Left kidney (tissue), 1 donor: ENCODE measurements at regions not wholly inside any gene's neighbourhood (a gene's known extent, or its start where the extent isn't known, plus 50 kb on each side); places are given as distances from the start of the nearest gene placed in this dataset.
"Not testable (repeated sequence)": the region's sequence is repeated elsewhere in the genome, so short reads cannot be mapped to it uniquely, and the experiment has no call there.

Experiments
- DNase-seq: peaks from one replicate; pipeline ENCODE4 v3.0.0-alpha.2; 2013

- DNase-seq, result not testable (repeated sequence)
These were observed 150.2 kb downstream of the SEC14L1 start for GRCh38 chr17:77290759-77291558.

- no peak for DNase-seq
These were observed 151.0 kb downstream of the SEC14L1 start for GRCh38 chr17:77291591-77292386.

GRCh38 chr17:77294761-77295160 is 154.0 kb downstream of the SEC14L1 start:
- no peak for DNase-seq

- no peak for DNase-seq
These were observed 154.6 kb downstream of the SEC14L1 start for GRCh38 chr17:77295241-77295853.

- no peak for DNase-seq
These were observed 156.1 kb downstream of the SEC14L1 start for GRCh38 chr17:77296769-77297409.

GRCh38 chr17:77297693-77298666 is 157.2 kb downstream of the SEC14L1 start:
- DNase-seq, result no peak

- no peak for DNase-seq
These were observed 158.0 kb downstream of the SEC14L1 start for GRCh38 chr17:77298811-77299210.

- no peak for DNase-seq
These were observed 158.7 kb downstream of the SEC14L1 start for GRCh38 chr17:77299256-77300015.

GRCh38 chr17:77300016-77300686 is 159.4 kb downstream of the SEC14L1 start:
- DNase-seq, result no peak

GRCh38 chr17:77301694-77302266 is 161.0 kb downstream of the SEC14L1 start:
- DNase-seq, result no peak

GRCh38 chr17:77302682-77303081 is 161.9 kb downstream of the SEC14L1 start:
- no peak for DNase-seq

GRCh38 chr17:77303620-77304019 is 162.9 kb downstream of the SEC14L1 start:
- no peak for DNase-seq

GRCh38 chr17:77304051-77304745 is 163.4 kb downstream of the SEC14L1 start:
- no peak for DNase-seq

- no peak for DNase-seq
These were observed 164.1 kb downstream of the SEC14L1 start for GRCh38 chr17:77304746-77305473.

GRCh38 chr17:77306048-77306789 is 165.4 kb downstream of the SEC14L1 start:
- no peak for DNase-seq

GRCh38 chr17:77306790-77307478 is 166.2 kb downstream of the SEC14L1 start:
- DNase-seq, result no peak
